ENCODE measurements at regions not wholly inside any gene's neighbourhood (a gene's known extent, or its start where the extent isn't known, plus 50 kb on each side); places are given as distances from the start of the nearest gene placed in this dataset.
"Not testable (repeated sequence)": the region's sequence is repeated elsewhere in the genome, so short reads cannot be mapped to it uniquely, and the experiment has no call there.

- no peaks in the 10 kb centered on the region for H3K36me3 Mint-ChIP-seq (ENCODE audit: insufficient read depth, unreplicated experiment)
- no peaks in the 10 kb centered on the region for H3K9me3 Mint-ChIP-seq (ENCODE audit: unreplicated experiment)
- peak; percentile 5 for DNase-seq (ENCODE audit: unreplicated experiment)
- no peak overlapping the region for H3K4me3 Mint-ChIP-seq (ENCODE audit: unreplicated experiment)
- peaks cover 17% of the 10 kb centered on the region for H3K27me3 Mint-ChIP-seq (ENCODE audit: insufficient read depth, unreplicated experiment)
- TF ChIP-seq CTCF (IDR thresholded peaks at IDR 0.05; ENCODE audit: unreplicated experiment) = no peak
- CTCF ChIA-PET = no interaction called here
- no peak overlapping the region for H3K27ac Mint-ChIP-seq (ENCODE audit: low read depth, unreplicated experiment)
- peaks cover 5% of the 10 kb centered on the region for H3K4me1 Mint-ChIP-seq (ENCODE audit: insufficient read depth, unreplicated experiment)
- intact Hi-C loops (cut with micrococcal nuclease) = no loop called here
- no TSS peak for BruUV-seq (replicated peaks)
- POLR2A ChIA-PET = no interaction called here
Measured at GRCh38 chr21:35559829-35560225, 500.5 kb downstream of the SETD4 start.

GRCh38 chr21:35559128-35559828 is 501.0 kb downstream of the SETD4 start:
- no TSS peak for BruUV-seq (replicated peaks)
- DNase-seq (ENCODE audit: unreplicated experiment) = peak; percentile 66
- POLR2A ChIA-PET = interaction anchor here (1.0 kb wide), 1 partner anchor 293 kb away, joined by 3 read pairs; no protein-coding TSS in a partner anchor
- no peaks in the 10 kb centered on the region for H3K9me3 Mint-ChIP-seq (ENCODE audit: unreplicated experiment)
- H3K27me3 Mint-ChIP-seq (ENCODE audit: insufficient read depth, unreplicated experiment) = peaks cover 23% of the 10 kb centered on the region
- intact Hi-C loops (cut with micrococcal nuclease) = no loop called here
- CTCF ChIA-PET = no interaction called here
- TF ChIP-seq CTCF (IDR thresholded peaks at IDR 0.05; ENCODE audit: unreplicated experiment) = no peak
- H3K36me3 Mint-ChIP-seq (ENCODE audit: insufficient read depth, unreplicated experiment) = no peaks in the 10 kb centered on the region
- H3K4me1 Mint-ChIP-seq (ENCODE audit: insufficient read depth, unreplicated experiment) = peaks cover 5% of the 10 kb centered on the region
- no peak overlapping the region for H3K4me3 Mint-ChIP-seq (ENCODE audit: unreplicated experiment)
- no peak overlapping the region for H3K27ac Mint-ChIP-seq (ENCODE audit: low read depth, unreplicated experiment)

- H3K27ac Mint-ChIP-seq (ENCODE audit: low read depth, unreplicated experiment) = no peak overlapping the region
- ChIA-PET POLR2A (interaction anchor here (0.6 kb wide), 1 partner anchor 116 kb away, joined by 3 read pairs; no protein-coding TSS in a partner anchor), CTCF (interaction anchor here (1.0 kb wide), 1 partner anchor 17 kb away, joined by 4 read pairs; no protein-coding TSS in a partner anchor)
- H3K4me1 Mint-ChIP-seq (ENCODE audit: insufficient read depth, unreplicated experiment) = peaks cover 5% of the 10 kb centered on the region
- BruUV-seq (replicated peaks) = no TSS peak
- no peak for DNase-seq (ENCODE audit: unreplicated experiment)
- H3K36me3 Mint-ChIP-seq (ENCODE audit: insufficient read depth, unreplicated experiment) = no peaks in the 10 kb centered on the region
- TF ChIP-seq CTCF (IDR thresholded peaks at IDR 0.05; ENCODE audit: unreplicated experiment) = no peak
- no peaks in the 10 kb centered on the region for H3K9me3 Mint-ChIP-seq (ENCODE audit: unreplicated experiment)
- intact Hi-C loops (cut with micrococcal nuclease) = no loop called here
- H3K4me3 Mint-ChIP-seq (ENCODE audit: unreplicated experiment) = no peak overlapping the region
- H3K27me3 Mint-ChIP-seq (ENCODE audit: insufficient read depth, unreplicated experiment) = peaks cover 27% of the 10 kb centered on the region
Measured at GRCh38 chr21:35556536-35556935, 503.8 kb downstream of the SETD4 start.

GRCh38 chr21:35552483-35552882 is 503.4 kb upstream of the RUNX1 start:
- CTCF ChIA-PET; H3K9me3 Mint-ChIP-seq (ENCODE audit: unreplicated experiment); H3K4me3 Mint-ChIP-seq (ENCODE audit: unreplicated experiment); intact Hi-C loops (cut with micrococcal nuclease); POLR2A ChIA-PET; H3K27ac Mint-ChIP-seq (ENCODE audit: low read depth, unreplicated experiment); DNase-seq (ENCODE audit: unreplicated experiment); BruUV-seq (replicated peaks); H3K36me3 Mint-ChIP-seq (ENCODE audit: insufficient read depth, unreplicated experiment); H3K4me1 Mint-ChIP-seq (ENCODE audit: insufficient read depth, unreplicated experiment): not testable (repeated sequence)
- H3K27me3 Mint-ChIP-seq (ENCODE audit: insufficient read depth, unreplicated experiment) = peaks cover 27% of the 10 kb centered on the region

All from MCF 10A (cell line).